ENCODE measurements at regions not wholly inside any gene's neighbourhood (a gene's known extent, or its start where the extent isn't known, plus 50 kb on each side); places are given as distances from the start of the nearest gene placed in this dataset.

DNA sequence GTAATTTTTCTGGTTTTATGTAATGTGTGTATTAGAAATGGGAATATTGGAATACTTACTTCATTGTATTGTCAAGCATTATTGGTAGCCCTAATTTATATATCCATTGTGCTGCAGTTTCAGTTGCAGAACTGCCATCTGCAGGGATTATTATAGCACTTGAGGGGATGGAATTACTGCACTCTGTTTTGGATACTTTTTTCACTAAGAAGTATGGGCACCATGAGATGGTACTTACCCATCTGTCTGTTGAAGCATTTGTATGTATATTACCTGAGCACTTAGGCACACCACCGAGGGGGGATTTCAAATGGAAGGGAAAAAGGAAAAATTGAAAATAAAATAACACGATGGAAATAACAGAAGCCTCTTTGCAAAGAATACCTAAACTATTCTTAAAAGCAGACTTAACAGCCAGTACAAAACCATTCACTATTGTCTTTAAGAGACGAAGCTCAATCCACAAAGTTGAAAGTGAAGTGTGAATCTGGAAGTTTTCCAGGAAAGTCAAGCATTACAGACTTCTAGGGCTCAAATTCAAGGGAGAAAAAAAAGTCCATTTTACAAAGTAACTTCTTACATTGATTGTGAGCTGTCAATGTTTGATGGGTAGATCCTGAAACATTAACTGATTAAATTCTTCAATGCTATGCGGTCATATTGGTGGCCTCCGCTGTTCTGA is 318.7 kb downstream of the SOX4 start:
- no peak for TF ChIP-seq EZH2 (IDR thresholded peaks at IDR 0.05; ENCODE audit: borderline replicate concordance, low read depth, low read length, severe bottlenecking)
- TF ChIP-seq, protein P1, sequence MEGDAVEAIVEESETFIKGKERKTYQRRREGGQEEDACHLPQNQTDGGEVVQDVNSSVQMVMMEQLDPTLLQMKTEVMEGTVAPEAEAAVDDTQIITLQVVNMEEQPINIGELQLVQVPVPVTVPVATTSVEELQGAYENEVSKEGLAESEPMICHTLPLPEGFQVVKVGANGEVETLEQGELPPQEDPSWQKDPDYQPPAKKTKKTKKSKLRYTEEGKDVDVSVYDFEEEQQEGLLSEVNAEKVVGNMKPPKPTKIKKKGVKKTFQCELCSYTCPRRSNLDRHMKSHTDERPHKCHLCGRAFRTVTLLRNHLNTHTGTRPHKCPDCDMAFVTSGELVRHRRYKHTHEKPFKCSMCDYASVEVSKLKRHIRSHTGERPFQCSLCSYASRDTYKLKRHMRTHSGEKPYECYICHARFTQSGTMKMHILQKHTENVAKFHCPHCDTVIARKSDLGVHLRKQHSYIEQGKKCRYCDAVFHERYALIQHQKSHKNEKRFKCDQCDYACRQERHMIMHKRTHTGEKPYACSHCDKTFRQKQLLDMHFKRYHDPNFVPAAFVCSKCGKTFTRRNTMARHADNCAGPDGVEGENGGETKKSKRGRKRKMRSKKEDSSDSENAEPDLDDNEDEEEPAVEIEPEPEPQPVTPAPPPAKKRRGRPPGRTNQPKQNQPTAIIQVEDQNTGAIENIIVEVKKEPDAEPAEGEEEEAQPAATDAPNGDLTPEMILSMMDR (IDR thresholded peaks at IDR 0.05; ENCODE audit: borderline replicate concordance, extremely low read depth, low read length, poor library complexity, severe bottlenecking) = no peak
